ENCODE measurements at regions not wholly inside any gene's neighbourhood (a gene's known extent, or its start where the extent isn't known, plus 50 kb on each side); places are given as distances from the start of the nearest gene placed in this dataset.

DNA sequence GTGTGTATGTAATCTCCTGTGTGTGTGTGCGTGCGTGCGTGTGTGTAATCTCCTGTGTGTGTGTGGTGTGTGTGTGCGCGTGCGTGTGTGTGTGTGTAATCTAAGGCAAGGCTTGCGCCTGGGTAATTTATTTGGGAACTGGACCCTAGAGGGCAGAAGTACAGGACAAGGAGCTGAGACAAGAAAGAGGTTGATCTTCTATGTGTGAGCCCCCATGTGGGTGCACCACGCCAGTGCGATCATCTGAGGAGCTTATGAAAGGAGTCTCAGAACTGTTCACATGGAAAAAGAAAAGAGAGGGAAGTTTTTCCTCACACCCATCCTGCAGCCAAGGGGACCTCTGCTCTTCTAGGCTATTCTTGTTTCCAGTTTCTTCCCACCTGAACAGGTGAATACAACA is 220.1 kb upstream of the GGTLC1 start:
- Mint-ChIP-seq H3K27me3 (peaks cover 27 to 61% (median 55%) of the 10 kb centered on the region in 3 donors), H3K27ac (peak overlapping the region in 1 of 6 donors; percentile 17), H3K4me3 (peak overlapping the region in 1 of 8 donors; percentile 42), H3K4me1 (peaks cover 0 to 6% (median 0%) of the 10 kb centered on the region in 3 donors), H3K36me3 (peaks cover 0 to 14% of the 10 kb centered on the region in 2 donors), H3K9me3 (peaks cover 0 to 17% (median 9%) of the 10 kb centered on the region in 7 donors)
- no peak for DNase-seq
- ATAC-seq (ENCODE audit: low read depth in 2 of 2), result no peak

GRCh38 chr20:24207803-24208300 is 219.3 kb upstream of the GGTLC1 start:
- DNase-seq (no peak), ATAC-seq (ENCODE audit: low read depth in 2 of 2) (no peak)
- Mint-ChIP-seq H3K4me1 (peaks cover 0 to 6% (median 0%) of the 10 kb centered on the region in 3 donors), H3K4me3 (no peak overlapping the region), H3K9me3 (peaks cover 0 to 17% (median 6%) of the 10 kb centered on the region in 7 donors), H3K27ac (peak overlapping the region in 1 of 6 donors; percentile 35), H3K36me3 (peaks cover 0 to 14% of the 10 kb centered on the region in 2 donors), H3K27me3 (peaks cover 26 to 64% (median 49%) of the 10 kb centered on the region in 3 donors)

DNA sequence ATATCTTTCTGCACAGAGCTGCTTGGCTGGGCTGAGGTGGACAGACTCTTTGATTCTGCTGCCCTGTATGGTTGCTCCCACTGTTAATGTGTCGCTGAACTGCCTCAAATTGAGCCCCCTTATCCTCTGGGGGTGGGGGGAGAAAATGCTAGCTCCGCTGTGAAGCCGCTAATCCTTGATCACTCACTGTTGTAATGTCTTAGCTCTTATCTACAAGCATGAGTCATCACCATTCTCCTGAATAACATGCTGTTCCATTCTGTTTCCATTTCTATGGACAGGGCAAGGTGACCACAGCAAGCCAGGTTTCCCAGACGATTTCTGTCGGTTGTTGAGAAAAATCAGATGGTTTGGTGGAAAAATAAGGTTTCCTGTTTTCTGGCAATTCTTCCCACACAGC is 218.4 kb upstream of the GGTLC1 start:
- ATAC-seq (ENCODE audit: low read depth in 2 of 2), result no peak

DNA sequence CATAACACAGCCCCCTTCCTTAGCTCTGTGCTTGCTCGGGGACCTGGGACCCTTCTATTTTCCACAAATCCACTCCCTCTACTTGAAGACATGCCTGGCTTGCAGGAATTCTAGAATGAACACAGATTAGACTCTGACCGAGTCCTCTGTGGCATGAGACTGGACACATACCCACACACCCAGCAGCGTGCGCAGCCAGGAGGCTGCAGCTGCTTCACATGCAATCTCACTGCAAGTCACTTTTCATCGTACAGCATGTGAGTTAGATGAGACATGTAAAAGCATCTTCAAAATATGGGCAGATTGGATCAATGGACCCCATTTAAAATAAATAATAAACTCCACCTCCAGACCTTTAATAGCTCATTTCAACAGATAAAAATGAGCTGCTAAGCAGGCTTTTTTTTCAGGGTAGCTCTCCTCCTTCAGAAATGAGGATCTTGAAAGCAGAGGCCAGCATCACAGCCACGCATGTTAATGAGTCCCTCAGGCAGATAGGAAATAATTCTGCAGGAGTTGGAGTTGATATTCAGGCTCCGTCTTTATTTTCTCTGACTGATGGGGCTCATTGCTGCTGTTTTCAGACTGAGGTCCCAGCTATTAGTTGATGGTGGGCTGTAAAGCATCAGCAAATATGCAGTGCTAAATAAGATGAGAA is 215.1 kb upstream of the GGTLC1 start:
- Mint-ChIP-seq H3K27me3 (peaks cover 27 to 56% (median 32%) of the 10 kb centered on the region in 3 donors), H3K9me3 (peaks cover 0 to 16% (median 6%) of the 10 kb centered on the region in 7 donors), H3K4me3 (no peak overlapping the region), H3K4me1 (no peaks in the 10 kb centered on the region), H3K27ac (no peak overlapping the region), H3K36me3 (peaks cover 0 to 12% of the 10 kb centered on the region in 2 donors)
- DNase-seq, result no peak
- no peak for ATAC-seq (ENCODE audit: low read depth in 2 of 2)

More for the DNA sequence above, 218.4 kb upstream of the GGTLC1 start:
- H3K4me1 Mint-ChIP-seq, result no peaks in the 10 kb centered on the region
- H3K36me3 Mint-ChIP-seq, result peaks cover 0 to 14% of the 10 kb centered on the region in 2 donors
- H3K27me3 Mint-ChIP-seq, result peaks cover 17 to 56% (median 44%) of the 10 kb centered on the region in 3 donors
- no peak overlapping the region for H3K27ac Mint-ChIP-seq
- peaks cover 0 to 17% (median 6%) of the 10 kb centered on the region in 7 donors for H3K9me3 Mint-ChIP-seq
- no peak overlapping the region for H3K4me3 Mint-ChIP-seq
- DNase-seq, result no peak

- no peak for ATAC-seq (ENCODE audit: low read depth in 2 of 2)
- Mint-ChIP-seq H3K27ac (no peak overlapping the region), H3K36me3 (no peaks in the 10 kb centered on the region), H3K4me1 (no peaks in the 10 kb centered on the region), H3K4me3 (no peak overlapping the region), H3K27me3 (peaks cover 27 to 69% (median 49%) of the 10 kb centered on the region in 3 donors), H3K9me3 (no peaks in the 10 kb centered on the region)
- DNase-seq, result no peak
Measured at GRCh38 chr20:24199501-24199900, 210.9 kb upstream of the GGTLC1 start.

DNA sequence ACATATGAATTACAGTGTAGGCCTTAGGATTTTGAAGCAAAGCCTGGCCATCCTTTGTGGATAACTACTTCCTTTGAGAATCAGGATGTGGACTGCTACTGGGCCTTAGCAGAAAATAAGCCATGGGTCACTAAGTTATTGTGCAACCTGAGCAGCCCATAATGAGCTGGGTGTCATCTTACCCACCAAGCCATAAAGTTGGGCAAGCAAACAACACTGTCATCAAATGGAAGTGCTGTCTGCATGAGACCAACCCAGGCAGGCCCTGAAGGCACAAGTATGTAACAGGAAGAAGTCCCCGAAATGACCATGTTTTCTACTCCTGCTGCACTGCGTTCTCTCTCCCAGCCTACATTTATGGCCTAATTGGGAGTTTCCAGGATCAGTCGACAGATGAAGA is 205.6 kb upstream of the GGTLC1 start:
- Mint-ChIP-seq H3K4me1 (no peaks in the 10 kb centered on the region), H3K36me3 (peaks cover 3 to 6% of the 10 kb centered on the region in 2 donors), H3K27ac (no peak overlapping the region), H3K4me3 (no peak overlapping the region), H3K9me3 (peaks cover 2 to 24% (median 7%) of the 10 kb centered on the region in 7 donors), H3K27me3 (peaks cover 26 to 50% (median 33%) of the 10 kb centered on the region in 3 donors)
- no peak for ATAC-seq (ENCODE audit: low read depth in 2 of 2)
- no peak for DNase-seq

DNA sequence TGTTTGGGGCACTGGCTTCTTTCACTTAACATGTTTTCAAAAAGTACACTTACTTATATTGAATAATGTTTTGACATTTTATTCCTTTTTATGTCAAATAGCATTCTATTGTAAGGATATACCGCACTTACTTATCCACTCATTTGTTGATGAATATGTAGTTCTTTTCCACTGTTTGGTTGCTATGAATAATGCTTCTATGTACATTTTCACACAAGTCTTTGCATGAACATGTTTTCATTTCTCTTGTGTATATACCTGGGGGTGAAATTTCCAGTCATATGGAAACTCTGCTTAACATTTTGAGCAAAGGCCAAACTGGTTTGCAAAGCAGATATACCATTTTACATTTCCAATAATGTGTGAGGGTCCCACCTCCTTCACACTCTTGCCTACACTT is 202.3 kb upstream of the GGTLC1 start:
- no peak overlapping the region for H3K4me3 Mint-ChIP-seq
- no peak for DNase-seq
- peaks cover 12 to 35% (median 23%) of the 10 kb centered on the region in 3 donors for H3K27me3 Mint-ChIP-seq
- ATAC-seq (ENCODE audit: low read depth in 2 of 2), result no peak
- peaks cover 3 to 6% of the 10 kb centered on the region in 2 donors for H3K36me3 Mint-ChIP-seq
- H3K9me3 Mint-ChIP-seq, result peaks cover 2 to 31% (median 10%) of the 10 kb centered on the region in 7 donors
- no peaks in the 10 kb centered on the region for H3K4me1 Mint-ChIP-seq
- H3K27ac Mint-ChIP-seq, result no peak overlapping the region

DNA sequence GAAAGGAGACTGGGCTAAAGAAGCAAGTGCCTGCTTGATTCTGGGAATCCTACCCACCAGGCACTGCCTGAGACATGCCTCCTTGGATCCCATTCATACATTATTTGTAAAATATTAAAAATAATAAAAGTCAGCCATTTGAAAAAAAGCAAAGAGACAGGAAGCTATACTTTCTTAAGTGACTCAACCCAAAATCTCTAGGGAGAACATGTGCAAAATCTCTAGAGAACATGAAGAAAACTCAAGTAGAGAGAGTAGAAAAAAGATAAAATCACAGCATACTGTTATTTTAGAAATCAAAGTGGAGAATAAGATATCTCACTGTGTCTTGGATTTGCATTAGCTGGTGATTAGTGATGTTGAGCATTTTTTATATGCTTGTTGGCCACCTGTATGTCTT is 197.2 kb upstream of the GGTLC1 start:
- H3K4me1 Mint-ChIP-seq, result no peaks in the 10 kb centered on the region
- no peak overlapping the region for H3K27ac Mint-ChIP-seq
- peaks cover 2 to 26% (median 17%) of the 10 kb centered on the region in 3 donors for H3K27me3 Mint-ChIP-seq
- peaks cover 3 to 6% of the 10 kb centered on the region in 2 donors for H3K36me3 Mint-ChIP-seq
- H3K4me3 Mint-ChIP-seq, result no peak overlapping the region
- peaks cover 2 to 21% (median 10%) of the 10 kb centered on the region in 7 donors for H3K9me3 Mint-ChIP-seq
- ATAC-seq (ENCODE audit: low read depth in 2 of 2) (no peak), DNase-seq (no peak)

DNA sequence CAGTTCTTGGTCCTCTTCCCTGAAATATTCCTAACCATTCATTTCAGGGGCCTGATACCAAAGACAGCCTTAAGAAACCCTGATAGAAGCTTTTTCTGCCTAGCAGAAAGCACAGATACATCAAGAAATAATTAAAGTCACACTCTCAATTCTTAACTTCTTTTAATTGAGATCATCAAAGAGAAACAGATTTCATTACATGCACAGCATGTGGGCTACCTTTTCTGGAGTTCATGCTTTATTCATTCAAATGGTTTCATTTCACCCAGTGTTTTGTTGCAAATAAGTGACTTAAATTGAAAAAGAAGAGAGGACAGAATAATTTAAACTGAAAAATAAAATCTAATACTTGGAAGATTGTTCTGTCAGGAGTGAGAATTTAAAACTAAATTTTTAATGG is 192.6 kb upstream of the GGTLC1 start:
- peaks cover 0 to 2% (median 2%) of the 10 kb centered on the region in 7 donors for H3K9me3 Mint-ChIP-seq
- no peaks in the 10 kb centered on the region for H3K4me1 Mint-ChIP-seq
- ATAC-seq (ENCODE audit: low read depth in 2 of 2) (no peak), DNase-seq (no peak)
- no peak overlapping the region for H3K27ac Mint-ChIP-seq
- H3K27me3 Mint-ChIP-seq, result peaks cover 38 to 49% (median 45%) of the 10 kb centered on the region in 3 donors
- no peaks in the 10 kb centered on the region for H3K36me3 Mint-ChIP-seq
- H3K4me3 Mint-ChIP-seq, result no peak overlapping the region

DNA sequence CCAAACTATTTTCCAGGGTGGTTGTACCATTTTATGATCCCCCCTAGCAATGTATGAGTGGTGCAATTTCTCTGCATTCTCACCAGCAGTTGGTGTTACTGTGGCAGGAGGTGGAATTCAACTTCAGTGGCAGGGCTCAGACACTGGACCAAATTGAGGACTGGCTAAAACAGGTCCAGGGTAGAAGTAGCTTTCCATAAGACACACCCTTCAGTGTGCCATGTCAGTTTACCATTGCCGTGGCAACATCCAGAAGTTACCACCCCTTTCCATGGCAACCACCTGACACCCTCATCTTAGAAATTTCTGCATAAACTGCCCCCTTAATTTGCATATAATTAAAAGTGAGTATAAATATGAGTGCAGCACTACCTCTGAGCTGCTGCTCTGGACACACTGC is 180.7 kb upstream of the GGTLC1 start:
- DNase-seq, result no peak
- no peak for ATAC-seq (ENCODE audit: low read depth in 2 of 2)
- peaks cover 8 to 34% (median 19%) of the 10 kb centered on the region in 7 donors for H3K9me3 Mint-ChIP-seq
- H3K4me3 Mint-ChIP-seq, result no peak overlapping the region
- H3K27ac Mint-ChIP-seq, result no peak overlapping the region
- peaks cover 7 to 50% (median 16%) of the 10 kb centered on the region in 3 donors for H3K27me3 Mint-ChIP-seq
- H3K4me1 Mint-ChIP-seq, result no peaks in the 10 kb centered on the region
- peaks cover 0 to 14% of the 10 kb centered on the region in 2 donors for H3K36me3 Mint-ChIP-seq

DNA sequence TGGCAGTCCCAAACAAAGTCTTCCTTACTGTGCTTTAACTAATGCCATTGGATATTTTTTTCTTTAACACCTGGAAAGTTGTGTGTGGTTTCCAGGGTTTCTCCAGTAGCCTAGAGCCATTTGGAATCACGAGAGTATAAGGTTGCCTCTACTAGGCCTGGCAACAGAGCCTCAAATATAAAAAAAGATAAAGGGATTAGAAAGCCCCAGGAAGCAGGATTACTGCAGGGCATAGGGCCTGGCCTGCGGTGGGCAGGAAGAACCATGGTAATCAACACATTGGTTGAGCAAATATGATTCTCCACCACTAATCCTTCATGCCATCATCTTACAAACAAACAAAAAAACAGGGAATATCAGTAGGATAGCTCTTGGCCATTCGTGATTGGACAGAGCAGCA is 177.8 kb upstream of the GGTLC1 start:
- Mint-ChIP-seq H3K36me3 (no peaks in the 10 kb centered on the region), H3K4me3 (no peak overlapping the region), H3K9me3 (peaks cover 0 to 12% (median 3%) of the 10 kb centered on the region in 7 donors), H3K27ac (no peak overlapping the region), H3K27me3 (peaks cover 8 to 27% (median 9%) of the 10 kb centered on the region in 3 donors), H3K4me1 (no peaks in the 10 kb centered on the region)
- DNase-seq (no peak), ATAC-seq (ENCODE audit: low read depth in 2 of 2) (no peak)

GRCh38 chr20:24166123-24166381 is 177.5 kb upstream of the GGTLC1 start:
- Mint-ChIP-seq H3K4me1 (no peaks in the 10 kb centered on the region), H3K27ac (no peak overlapping the region), H3K4me3 (no peak overlapping the region), H3K27me3 (peaks cover 8 to 23% (median 9%) of the 10 kb centered on the region in 3 donors), H3K9me3 (peaks cover 0 to 11% (median 0%) of the 10 kb centered on the region in 7 donors), H3K36me3 (no peaks in the 10 kb centered on the region)
- DNase-seq (no peak), ATAC-seq (ENCODE audit: low read depth in 2 of 2) (no peak)

GRCh38 chr20:24165301-24166122 is 176.9 kb upstream of the GGTLC1 start:
- no peaks in the 10 kb centered on the region for H3K36me3 Mint-ChIP-seq
- no peak for DNase-seq
- H3K27ac Mint-ChIP-seq, result no peak overlapping the region
- H3K4me3 Mint-ChIP-seq, result no peak overlapping the region
- no peak for ATAC-seq (ENCODE audit: low read depth in 2 of 2)
- peaks cover 0 to 11% (median 0%) of the 10 kb centered on the region in 7 donors for H3K9me3 Mint-ChIP-seq
- no peaks in the 10 kb centered on the region for H3K4me1 Mint-ChIP-seq
- peaks cover 8 to 22% (median 9%) of the 10 kb centered on the region in 3 donors for H3K27me3 Mint-ChIP-seq

GRCh38 chr20:24164360-24164759 is 175.8 kb upstream of the GGTLC1 start:
- H3K9me3 Mint-ChIP-seq, result peaks cover 0 to 5% (median 0%) of the 10 kb centered on the region in 7 donors
- no peak overlapping the region for H3K4me3 Mint-ChIP-seq
- H3K27me3 Mint-ChIP-seq, result peaks cover 8 to 22% (median 9%) of the 10 kb centered on the region in 3 donors
- H3K36me3 Mint-ChIP-seq, result no peaks in the 10 kb centered on the region
- DNase-seq, result no peak
- no peak for ATAC-seq (ENCODE audit: low read depth in 2 of 2)
- no peaks in the 10 kb centered on the region for H3K4me1 Mint-ChIP-seq
- no peak overlapping the region for H3K27ac Mint-ChIP-seq
